Smooth muscle cell (in vitro differentiated cells): ENCODE measurements at regions not wholly inside any gene's neighbourhood (a gene's known extent, or its start where the extent isn't known, plus 50 kb on each side); places are given as distances from the start of the nearest gene placed in this dataset.

Source experiments
- DNase-seq: peaks from one replicate; lab custom pipeline; 2025; ENCODE audit not compliant: unreplicated experiment; lab: John Stamatoyannopoulos, UW
- H2AFZ ChIP-seq: fragments of 200-600 bp; sonication (generic); 2 replicates; pipeline ENCODE4 v1.6.0; 2016; ENCODE audit warnings: antibody characterized with exemption, low read depth, mild to moderate bottlenecking
- H3F3A ChIP-seq: fragments of 200-600 bp; sonication (generic); 2 replicates; pipeline ENCODE4 v1.6.0; 2017; ENCODE audit warnings: antibody characterized with exemption, low read depth
- H3K27ac ChIP-seq: fragments of 200-600 bp; sonication (generic); 2 replicates; pipeline ENCODE4 v1.5.1; 2016; ENCODE audit warnings: low read depth, mild to moderate bottlenecking
- H3K27me3 ChIP-seq: fragments of 200-600 bp; sonication (generic); 2 replicates; pipeline ENCODE4 v1.6.1; 2016; ENCODE audit warnings: low read depth, mild to moderate bottlenecking
- H3K36me3 ChIP-seq: fragments of 200-600 bp; sonication (generic); 2 replicates; pipeline ENCODE4 v1.5.1; 2016; ENCODE audit warnings: low read depth
- H3K4me1 ChIP-seq: fragments of 200-600 bp; sonication (generic); 2 replicates; pipeline ENCODE4 v1.5.1; 2016; ENCODE audit warnings: low read depth
- H3K4me2 ChIP-seq: fragments of 200-600 bp; sonication (generic); 2 replicates; pipeline ENCODE4 v1.6.0; 2016; ENCODE audit warnings: mild to moderate bottlenecking
- H3K4me3 ChIP-seq: fragments of 200-600 bp; sonication (generic); 2 replicates; pipeline ENCODE4 v1.5.1; 2016; ENCODE audit warnings: mild to moderate bottlenecking
- H3K79me2 ChIP-seq: fragments of 200-600 bp; sonication (generic); 2 replicates; pipeline ENCODE4 v1.6.0; 2016; ENCODE audit warnings: low read depth, mild to moderate bottlenecking
- H3K9ac ChIP-seq: fragments of 200-600 bp; sonication (generic); 2 replicates; pipeline ENCODE4 v1.6.0; 2016; ENCODE audit warnings: low read depth
- H3K9me3 ChIP-seq: fragments of 200-600 bp; sonication (generic); replicated peaks from 2 replicates; pipeline ENCODE4 v1.5.1; 2016; ENCODE audit warnings: low read depth
- H4K20me1 ChIP-seq: fragments of 200-600 bp; sonication (generic); 2 replicates; pipeline ENCODE4 v1.6.0; 2016; ENCODE audit warnings: low read depth
- CTCF ChIP-seq: fragments of 200-600 bp; sonication (generic); IDR thresholded peaks from 2 replicates; pipeline ENCODE4 v1.5.1; 2017; ENCODE audit warnings: borderline replicate concordance, mild to moderate bottlenecking, antibody characterized with exemption; ENCODE audit not compliant: insufficient read depth, poor library complexity, severe bottlenecking
- WGBS: methylation state at CpG from one replicate; pipeline ENCODE4 v1.1.7; 2016; ENCODE audit warnings: low lambda C conversion rate; 5-methylcytosine and 5-hydroxymethylcytosine counted together

DNA sequence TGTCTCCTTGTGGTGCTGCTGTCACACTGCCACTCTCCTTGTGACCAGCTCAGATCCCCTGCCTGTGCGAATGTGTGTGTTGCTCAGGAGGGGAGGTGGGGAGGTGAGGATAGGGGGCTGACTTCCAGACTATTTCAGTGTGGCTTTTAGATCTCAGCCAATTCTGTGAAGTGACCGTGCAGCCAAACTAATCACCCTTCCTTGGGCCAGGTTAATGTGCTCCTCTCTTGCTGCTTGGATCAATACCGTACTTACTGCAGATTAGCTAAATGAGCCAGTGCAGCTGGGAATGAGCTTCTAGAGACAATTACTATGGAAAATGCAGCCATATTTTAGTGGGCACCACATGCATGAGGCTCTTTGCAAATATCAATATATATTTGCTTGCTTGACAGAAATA lies 206.0 kb downstream of the MELK start:
- Histone ChIP-seq H3K27ac (no peak overlapping the region), H3F3A (no peaks in the 10 kb centered on the region), H2AFZ (no peak overlapping the region), H3K4me3 (no peak overlapping the region), H4K20me1 (no peaks in the 10 kb centered on the region), H3K9ac (no peak overlapping the region), H3K36me3 (no peaks in the 10 kb centered on the region), H3K4me2 (no peak overlapping the region), H3K4me1 (no peaks in the 10 kb centered on the region), H3K79me2 (no peaks in the 10 kb centered on the region), H3K9me3 (no peaks in the 10 kb centered on the region), H3K27me3 (peaks cover 34% of the 10 kb centered on the region)
- DNase-seq, result no peak
- WGBS, result 82% methylated on average over 3 of the region's 3 CpGs
- TF ChIP-seq CTCF, result no peak

DNA sequence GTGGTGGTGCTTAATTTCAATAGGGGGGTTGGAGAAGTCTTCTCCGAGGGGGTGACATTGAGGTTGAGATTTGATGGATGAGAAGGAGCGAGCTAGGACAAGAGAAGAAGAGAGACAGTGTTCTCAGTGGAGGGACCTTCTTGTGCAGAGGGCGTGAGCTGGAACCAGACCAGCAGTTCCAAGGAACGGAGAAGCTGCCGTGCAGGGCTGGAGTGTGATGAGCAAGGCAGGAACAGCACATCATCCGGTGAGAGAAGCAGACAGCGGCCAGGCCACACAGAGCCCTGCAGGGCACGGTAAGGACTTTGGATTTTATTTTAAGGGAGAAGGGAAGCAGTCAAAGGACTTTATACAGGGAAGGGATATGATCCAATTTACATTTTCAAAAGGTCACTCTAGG lies 206.9 kb downstream of the MELK start:
- no peak overlapping the region for H2AFZ ChIP-seq
- peaks cover 41% of the 10 kb centered on the region for H3K27me3 ChIP-seq
- no peaks in the 10 kb centered on the region for H3F3A ChIP-seq
- no peak for DNase-seq
- 82% methylated on average over 8 of the region's 8 CpGs for WGBS
- no peak for TF ChIP-seq CTCF
- H3K4me1 ChIP-seq, result no peaks in the 10 kb centered on the region
- H3K27ac ChIP-seq, result no peak overlapping the region
- no peaks in the 10 kb centered on the region for H3K9me3 ChIP-seq
- no peak overlapping the region for H3K9ac ChIP-seq
- no peak overlapping the region for H3K4me2 ChIP-seq
- no peaks in the 10 kb centered on the region for H3K36me3 ChIP-seq
- no peak overlapping the region for H3K4me3 ChIP-seq
- no peaks in the 10 kb centered on the region for H4K20me1 ChIP-seq
- no peaks in the 10 kb centered on the region for H3K79me2 ChIP-seq

DNA sequence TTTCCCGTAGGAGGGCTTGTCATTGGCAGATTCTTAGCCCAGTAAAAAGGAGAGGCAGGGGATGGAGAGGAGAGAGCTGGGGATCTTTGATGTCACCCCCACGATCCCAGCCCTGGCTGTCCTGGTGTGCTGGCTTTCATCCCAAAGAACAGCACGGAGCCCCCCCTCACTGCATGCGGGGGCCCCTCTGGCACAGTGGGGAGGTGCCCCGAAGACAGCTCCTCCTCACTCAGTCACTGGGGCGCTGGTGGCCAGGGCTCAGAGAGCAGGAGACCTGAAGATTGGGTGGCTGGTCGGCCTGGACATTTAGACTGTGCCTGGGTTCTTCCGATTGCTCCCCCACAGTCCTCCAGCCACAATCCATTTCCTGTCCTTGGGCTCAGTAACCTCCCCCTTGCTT lies 207.5 kb downstream of the MELK start:
- Histone ChIP-seq H3K36me3 (no peaks in the 10 kb centered on the region), H3K9me3 (no peaks in the 10 kb centered on the region), H3K79me2 (no peaks in the 10 kb centered on the region), H3F3A (no peaks in the 10 kb centered on the region), H3K27ac (no peak overlapping the region), H3K9ac (no peak overlapping the region), H3K27me3 (peaks cover 45% of the 10 kb centered on the region), H3K4me1 (no peaks in the 10 kb centered on the region), H3K4me2 (no peak overlapping the region), H4K20me1 (no peaks in the 10 kb centered on the region), H3K4me3 (no peak overlapping the region), H2AFZ (no peak overlapping the region)
- no peak for DNase-seq
- 90% methylated on average over 8 of the region's 8 CpGs for WGBS
- no peak for TF ChIP-seq CTCF

- no peak overlapping the region for H3K4me2 ChIP-seq
- H2AFZ ChIP-seq, result no peak overlapping the region
- H4K20me1 ChIP-seq, result no peaks in the 10 kb centered on the region
- H3K79me2 ChIP-seq, result no peaks in the 10 kb centered on the region
- DNase-seq, result no peak
- no peaks in the 10 kb centered on the region for H3F3A ChIP-seq
- WGBS, result 85% methylated on average over 10 of the region's 10 CpGs
- H3K4me1 ChIP-seq, result no peaks in the 10 kb centered on the region
- no peak overlapping the region for H3K4me3 ChIP-seq
- H3K9ac ChIP-seq, result no peak overlapping the region
- no peak overlapping the region for H3K27ac ChIP-seq
- no peak for TF ChIP-seq CTCF
- no peaks in the 10 kb centered on the region for H3K9me3 ChIP-seq
- H3K36me3 ChIP-seq, result no peaks in the 10 kb centered on the region
- peaks cover 50% of the 10 kb centered on the region for H3K27me3 ChIP-seq
These were observed 208.8 kb downstream of the MELK start for GRCh38 chr9:36781533-36781932.
